HG02885 (cell line): ENCODE measurements at regions not wholly inside any gene's neighbourhood (a gene's known extent, or its start where the extent isn't known, plus 50 kb on each side); places are given as distances from the start of the nearest gene placed in this dataset.

Experiments
- ATAC-seq: cut with Tn5 transposase; IDR thresholded peaks from one replicate; pipeline ENCODE4 v1.9.1; 2021; ENCODE audit warnings: mild to moderate bottlenecking; ENCODE audit not compliant: unreplicated experiment, poor library complexity

DNA sequence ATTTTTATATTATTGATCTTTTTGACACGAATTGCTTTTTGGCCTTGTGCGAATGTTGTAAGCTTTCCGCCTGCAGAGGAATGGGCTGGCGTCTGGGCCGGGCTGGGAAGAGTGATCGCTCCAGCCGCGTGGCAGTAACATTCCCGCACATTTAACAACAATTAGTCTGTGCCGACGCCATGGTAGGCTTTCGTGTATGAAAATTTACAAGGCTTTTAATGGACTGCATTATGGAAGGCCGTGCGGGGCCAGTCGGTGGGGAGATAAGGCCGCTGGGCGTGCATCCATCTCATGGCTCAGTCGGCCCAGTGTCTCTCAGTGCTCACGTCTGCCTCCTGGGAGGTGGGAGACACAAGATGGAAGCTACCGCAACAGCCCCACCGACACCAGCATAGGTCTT lies 142.2 kb downstream of the PHETA1 start:
- no peak for ATAC-seq

GRCh38 chr12:111225307-111225706 lies 143.6 kb downstream of the PHETA1 start:
- ATAC-seq = no peak

- no peak for ATAC-seq
Measured at GRCh38 chr12:111224186-111225066, 144.5 kb downstream of the PHETA1 start.

- ATAC-seq = no peak
Measured at GRCh38 chr12:111222523-111222922, 146.4 kb downstream of the PHETA1 start.

DNA sequence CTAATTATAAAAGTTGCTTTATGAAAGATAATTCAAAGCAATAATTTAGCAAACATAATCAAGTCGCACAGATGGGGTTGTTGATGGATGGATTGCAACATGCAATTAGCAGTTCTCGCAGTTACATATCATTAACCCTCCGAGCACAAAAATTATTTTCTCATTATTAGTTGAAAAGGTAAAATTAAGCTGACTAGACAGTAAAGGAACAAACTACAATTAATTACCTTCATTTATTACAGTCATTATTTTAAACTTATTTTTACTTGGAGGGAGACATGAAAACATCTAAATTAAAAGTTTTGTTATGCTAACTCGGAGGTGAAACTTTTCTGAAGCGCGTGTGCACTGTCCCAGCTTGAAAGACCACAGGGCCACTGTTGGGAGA lies 146.9 kb downstream of the PHETA1 start:
- ATAC-seq = no peak

DNA sequence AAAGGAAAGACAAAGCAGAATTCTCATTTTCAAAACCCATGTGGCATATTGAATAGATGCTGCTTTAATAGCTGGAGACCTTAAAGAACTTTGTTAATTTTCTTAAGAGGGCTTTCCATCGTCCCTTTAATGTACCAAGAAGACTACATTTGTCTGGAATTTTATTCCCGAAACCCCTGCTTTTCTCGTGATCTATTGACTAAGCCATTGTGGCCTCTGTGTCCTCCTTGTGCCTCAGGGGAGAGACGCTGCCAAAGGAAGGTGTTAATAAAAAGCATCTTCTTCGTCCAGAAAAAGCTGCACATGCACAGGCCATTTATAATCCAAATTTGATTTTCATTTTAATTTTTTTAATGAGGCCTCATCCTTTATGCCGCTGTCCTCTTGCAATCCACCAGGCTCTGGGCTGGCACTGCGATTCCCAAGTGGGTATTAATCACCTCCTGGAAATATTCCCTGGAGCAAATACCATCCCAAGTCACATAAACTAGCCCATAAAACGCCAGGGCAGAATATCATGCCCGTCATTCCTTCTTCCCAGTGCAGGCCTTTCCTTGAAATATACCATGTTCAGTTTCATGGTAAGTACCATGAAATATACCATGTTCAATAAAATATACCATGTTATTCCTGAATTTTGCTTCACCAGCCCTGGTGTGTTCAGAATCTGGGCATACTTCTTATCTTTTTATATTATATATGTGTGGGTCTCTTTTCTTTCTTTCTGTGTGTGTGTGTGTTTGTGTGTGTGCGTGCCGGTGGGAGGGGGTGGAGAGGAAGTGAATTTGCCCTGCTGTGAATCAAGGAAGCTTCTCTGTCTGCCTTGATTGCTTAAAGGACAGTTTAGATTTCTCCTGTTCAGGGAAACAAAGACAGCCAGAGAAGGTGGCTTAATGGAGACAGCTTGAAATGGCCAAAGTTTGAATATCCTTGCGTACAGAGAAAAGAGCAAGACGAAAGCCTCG lies 147.6 kb downstream of the PHETA1 start:
- ATAC-seq = no peak

DNA sequence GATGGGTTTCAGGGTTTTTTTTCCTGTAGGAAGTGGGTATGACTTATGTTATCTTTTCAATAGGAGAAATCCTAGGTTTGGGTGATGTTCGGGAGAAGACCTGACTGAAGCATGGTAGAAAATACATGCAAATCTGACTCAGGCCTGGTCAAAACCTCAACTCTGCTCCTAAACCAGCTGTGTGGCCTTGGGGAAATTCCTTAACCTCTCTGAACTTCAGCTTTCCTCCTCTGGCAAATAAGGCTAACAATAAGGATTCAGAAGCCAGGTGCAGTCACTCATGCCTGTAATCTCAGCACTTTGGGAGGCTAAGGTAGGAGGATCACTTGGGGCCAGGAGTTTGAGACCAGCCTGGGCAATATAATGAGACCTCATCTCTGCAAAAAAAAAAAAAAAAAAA lies 148.5 kb downstream of the PHETA1 start:
- ATAC-seq = no peak

GRCh38 chr12:111219440-111219839 lies 149.5 kb downstream of the PHETA1 start:
- no peak for ATAC-seq

DNA sequence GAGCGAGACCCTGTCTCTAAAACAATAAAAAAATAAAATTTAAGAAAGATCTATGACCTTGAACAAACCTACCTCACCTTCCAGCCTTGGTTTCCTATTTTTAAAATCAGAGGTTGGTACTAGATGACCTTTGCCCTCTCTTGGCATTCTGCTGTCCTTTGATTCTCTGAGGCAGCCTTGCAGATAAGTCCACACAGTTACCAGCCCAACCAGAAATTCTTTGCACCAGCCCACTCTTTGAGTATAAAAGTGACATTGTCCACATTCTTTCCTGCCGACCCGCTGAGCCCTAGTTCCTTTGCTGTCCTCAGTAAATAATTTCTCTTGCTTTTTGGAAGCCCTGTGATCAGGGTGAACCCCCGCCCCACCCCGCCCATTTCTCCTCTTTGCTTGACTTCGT lies 150.4 kb downstream of the PHETA1 start:
- no peak for ATAC-seq

- ATAC-seq = no peak
Measured at GRCh38 chr12:111216387-111217159, 152.3 kb downstream of the PHETA1 start.

DNA sequence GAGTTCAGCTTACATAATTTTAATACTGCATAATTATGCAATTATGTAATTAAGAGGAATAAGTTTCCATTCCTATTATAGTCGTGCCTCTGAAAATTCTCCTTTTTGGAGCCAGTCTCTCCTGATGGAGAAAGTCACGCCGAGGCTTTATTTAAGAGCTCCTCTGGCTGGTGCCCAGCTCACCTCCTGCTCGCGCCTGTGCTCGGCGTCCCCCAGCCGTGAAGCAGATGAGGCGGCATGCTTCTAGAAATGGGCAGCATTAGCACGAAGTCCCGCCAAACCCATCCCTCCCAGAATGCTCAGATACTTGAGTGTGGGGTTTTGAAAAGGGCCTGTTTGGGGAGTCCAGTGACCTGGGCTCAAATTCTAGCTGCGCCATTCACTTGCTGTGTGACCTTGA lies 153.0 kb downstream of the PHETA1 start:
- ATAC-seq = no peak

DNA sequence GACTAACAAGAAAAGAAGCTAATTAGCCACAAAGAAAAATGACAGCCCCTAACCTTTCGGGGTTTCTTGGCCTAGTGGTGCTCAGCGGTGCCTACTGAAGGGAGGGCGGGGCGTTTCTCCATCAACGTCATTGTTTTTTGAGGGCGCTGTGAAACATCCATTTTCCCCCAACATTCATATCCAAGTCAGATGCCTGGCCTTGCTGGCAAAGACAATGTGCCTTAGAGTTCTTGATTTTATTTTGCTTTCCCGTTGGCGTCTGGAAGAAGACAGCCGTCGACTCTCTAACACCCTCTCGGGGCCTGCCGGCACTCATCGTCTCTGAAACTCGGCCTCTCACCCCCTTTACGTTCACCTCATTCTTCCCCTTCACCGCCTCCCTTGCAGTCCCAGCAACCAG lies 154.5 kb downstream of the PHETA1 start:
- no peak for ATAC-seq

- ATAC-seq = no peak
Measured at GRCh38 chr12:111213561-111213960, 155.3 kb downstream of the PHETA1 start.

GRCh38 chr12:111212814-111213456 lies 156.0 kb downstream of the PHETA1 start:
- ATAC-seq = no peak

DNA sequence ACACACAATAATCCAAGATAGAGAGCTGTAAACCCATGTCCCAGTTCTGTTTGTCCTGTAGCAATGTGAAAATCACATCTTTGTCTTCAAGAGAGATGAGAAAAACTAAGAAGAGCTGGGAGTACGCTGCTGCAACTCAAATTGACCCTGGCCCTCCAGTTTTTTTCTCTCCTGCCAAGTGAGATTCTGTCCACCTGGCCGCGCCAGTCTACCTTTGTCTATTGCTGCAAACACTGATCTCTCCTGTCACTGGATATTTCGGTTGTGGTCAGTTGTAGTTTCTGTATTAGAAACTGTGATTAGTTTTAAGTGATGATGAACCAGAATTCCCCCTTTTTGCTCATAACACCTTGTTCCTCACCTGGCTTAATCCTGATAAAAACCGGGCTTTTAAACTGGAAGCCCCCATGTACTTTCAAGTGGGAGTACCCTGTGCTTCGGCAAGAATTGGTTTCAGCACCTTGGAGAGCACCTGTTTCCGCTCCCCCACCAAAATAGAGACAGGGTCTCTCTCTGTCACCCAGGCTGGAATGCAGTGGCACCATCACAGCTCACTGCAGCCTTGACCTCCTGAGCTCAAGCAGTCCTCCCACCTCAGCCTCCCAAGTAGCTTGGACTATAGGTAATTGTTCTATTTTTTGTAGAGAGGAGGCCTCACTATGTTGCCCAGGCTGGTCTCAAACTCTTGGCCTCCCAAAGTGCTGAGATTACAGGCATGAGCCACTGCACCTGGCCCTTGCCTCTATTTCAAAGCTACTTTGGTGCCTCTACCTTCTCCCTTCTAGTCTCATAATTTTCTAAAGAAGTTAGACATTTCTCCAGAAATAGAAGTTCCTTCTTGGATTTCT lies 156.8 kb downstream of the PHETA1 start:
- ATAC-seq = no peak

DNA sequence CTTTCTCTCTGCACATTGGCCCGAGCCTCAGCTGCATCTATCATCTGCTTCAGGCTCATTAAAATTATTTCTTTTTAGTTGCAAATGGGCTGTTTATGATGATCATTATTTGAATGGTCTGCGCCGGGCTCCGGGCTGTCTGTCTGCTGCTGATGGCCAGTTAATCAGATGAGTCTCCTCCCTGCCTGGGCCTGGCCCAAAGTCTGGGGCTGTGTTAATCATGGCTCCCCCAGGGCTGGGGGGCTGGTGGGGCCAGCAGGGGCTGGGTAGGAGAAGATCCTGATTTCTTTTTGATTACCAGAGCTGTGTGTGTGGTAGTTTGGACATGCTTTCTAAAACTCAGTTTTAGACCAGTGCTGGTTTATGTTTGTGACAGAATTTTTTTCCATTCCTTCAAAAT lies 159.1 kb downstream of the PHETA1 start:
- no peak for ATAC-seq

GRCh38 chr12:111207761-111208160 lies 161.1 kb downstream of the PHETA1 start:
- ATAC-seq = no peak

DNA sequence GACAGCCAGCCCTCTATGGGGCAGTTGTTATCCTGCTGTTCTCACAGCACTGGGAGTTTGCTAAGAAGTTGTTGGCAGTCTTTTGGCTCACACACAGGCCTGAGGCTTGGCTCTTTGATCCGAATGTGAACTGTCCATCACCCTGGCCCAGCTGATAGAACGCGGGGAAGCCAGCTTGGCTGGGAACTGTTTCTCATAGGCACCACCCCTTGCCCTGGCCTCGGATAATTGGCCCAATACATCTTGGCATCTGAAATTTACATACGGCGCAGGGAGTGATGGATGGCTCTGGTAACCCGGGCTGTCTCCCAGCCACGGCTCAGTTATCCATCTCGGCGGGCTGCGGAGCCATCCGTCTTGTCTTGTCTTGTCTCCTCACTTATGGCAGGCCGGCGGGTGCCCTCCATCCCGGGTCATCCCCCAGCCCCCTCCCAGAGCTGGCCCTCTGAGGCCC lies 164.1 kb downstream of the PHETA1 start:
- no peak for ATAC-seq

DNA sequence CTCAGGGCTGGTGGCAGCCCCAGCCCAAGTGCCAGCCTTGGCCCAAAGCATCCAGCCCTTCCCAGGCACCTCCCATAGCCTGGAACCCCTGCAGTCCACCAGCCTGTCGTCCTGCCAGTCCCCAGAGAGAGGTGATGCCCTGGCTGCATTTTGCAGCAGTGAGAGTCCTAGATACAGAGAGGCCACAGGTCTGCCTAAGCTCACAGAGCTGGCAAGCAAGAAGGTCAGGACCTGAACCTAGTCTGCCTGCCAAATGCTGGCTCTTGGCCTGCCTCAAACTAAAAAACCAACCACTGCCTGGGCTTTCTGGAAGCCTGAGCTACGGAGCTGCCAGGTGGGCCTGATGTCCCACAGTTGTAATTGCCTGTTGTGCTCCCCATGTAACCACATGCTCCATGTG lies 164.9 kb downstream of the PHETA1 start:
- ATAC-seq = no peak
